DMS79 (cell line): ENCODE measurements at regions not wholly inside any gene's neighbourhood (a gene's known extent, or its start where the extent isn't known, plus 50 kb on each side); places are given as distances from the start of the nearest gene placed in this dataset.

ENCODE experiments used
- DNase-seq: peaks from one replicate; lab custom pipeline; 2025; lab: John Stamatoyannopoulos, UW

DNA sequence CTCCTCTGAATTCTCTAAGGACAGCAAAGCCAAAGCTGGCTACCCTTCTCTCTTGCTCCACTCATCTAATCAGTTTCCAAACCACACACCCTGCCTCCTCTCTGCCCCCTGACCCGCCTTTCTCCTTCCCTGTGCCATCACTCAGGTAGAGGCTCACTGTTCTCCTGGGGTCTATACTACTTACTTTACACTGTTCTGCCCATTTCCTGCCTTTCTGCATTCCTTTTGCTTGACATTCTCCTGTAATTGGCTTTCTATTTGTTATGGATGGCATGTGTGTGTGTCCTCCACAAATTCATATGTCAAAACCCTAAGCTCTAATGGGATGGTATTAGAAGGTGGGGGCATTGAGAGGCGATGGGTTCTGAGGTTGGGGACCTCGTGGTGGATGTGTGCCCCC is 675.2 kb upstream of the ID2 start:
- no peak for DNase-seq

DNA sequence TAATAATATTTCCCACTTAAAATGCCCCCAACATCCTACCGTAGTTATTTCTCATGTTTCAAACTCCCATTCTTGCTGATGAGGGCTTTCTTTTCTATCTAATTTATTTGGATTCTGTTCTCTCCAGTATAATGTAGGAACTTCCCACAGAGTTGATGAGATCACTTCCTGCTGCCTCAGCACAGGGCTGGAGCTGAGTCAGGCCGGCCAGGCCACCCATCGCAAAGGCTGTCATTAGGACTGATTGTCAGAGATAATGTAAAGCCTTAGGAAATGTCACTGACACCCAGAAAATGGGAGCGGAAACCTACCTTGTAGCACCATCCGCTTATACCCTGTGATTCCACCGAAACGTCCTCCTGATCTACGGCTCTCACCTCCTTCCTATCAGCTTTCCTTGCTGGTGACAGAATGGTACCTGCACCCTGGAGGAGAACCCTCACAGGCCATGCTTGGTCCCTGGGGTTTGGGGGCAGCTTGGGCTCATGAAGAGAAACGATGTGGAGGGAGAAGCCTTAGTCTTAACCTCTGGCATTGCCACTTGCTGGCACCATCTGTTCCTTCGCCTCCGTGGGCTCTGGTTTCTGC is 672.8 kb upstream of the ID2 start:
- no peak for DNase-seq

DNA sequence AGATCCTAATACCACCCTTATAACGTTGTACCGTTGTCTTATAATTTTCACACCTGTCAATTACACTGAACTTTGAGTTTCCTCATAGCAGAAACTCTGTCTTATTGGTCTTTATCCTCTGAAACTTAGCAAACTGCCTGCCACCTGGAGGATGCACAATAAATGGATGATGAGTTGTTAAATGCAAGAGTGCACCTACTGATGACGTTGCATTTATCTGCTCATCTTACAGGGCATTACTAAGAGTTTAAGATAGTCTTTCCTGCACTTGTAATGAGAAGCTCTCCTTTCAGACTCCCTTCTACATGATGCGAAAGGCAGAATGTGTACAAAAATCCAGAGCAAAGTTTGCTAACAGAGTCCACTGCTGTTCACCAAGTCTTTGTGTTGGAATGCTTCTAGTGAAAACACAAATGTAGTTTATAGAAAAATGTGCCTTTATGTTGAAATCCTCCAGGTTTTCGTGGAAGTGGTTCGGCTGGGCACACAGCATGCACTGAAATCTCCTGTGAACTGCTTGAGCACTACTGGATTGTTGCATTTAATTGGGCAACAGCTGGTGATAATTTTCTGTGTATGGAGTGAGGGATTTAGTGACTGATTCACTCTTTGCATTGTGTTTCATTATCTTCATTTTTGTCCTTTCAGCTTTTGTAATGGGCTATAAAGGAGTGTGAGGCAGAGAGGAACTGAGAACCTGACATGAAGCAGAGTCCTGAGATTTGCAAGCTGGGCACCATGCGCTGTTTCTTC is 665.8 kb upstream of the ID2 start:
- DNase-seq = no peak

DNA sequence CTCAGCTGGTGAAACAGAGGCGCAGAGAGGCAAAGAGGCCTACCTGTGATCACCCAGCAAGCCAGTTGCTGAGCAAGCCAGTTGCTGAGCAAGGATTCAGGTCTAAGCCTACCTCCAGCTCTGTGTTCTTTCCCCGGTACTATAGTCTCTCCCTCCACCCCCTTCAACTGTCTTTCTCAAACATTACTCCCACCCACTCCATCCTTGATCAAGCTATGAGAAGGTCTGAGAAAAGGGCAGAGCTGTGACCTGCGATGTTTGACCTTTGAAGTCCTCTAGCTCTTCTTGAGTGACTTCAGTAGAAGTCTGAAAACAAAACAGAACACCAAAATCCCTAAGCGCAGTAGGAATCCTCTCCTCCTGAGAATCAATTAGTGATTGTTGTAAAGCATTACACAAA is 665.2 kb upstream of the ID2 start:
- no peak for DNase-seq

DNA sequence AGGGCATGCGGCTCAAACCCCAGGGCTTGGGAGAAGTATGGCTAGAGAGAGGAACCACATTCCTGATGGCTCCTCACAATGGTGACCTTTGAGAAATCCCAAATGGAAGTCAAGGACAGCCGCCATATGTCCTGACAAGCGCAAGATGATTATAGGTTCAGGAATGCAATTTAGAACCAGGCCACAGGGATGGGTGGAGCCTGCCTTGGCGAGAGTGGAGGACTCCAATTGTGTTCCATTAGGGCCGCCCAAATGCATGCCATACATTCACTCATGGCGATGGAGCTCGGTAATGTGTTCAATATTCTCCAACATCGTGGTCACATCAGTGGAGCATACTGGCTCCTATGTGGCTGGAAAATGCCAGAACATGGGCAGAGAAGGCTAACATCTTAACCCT is 662.9 kb upstream of the ID2 start:
- DNase-seq = no peak

DNA sequence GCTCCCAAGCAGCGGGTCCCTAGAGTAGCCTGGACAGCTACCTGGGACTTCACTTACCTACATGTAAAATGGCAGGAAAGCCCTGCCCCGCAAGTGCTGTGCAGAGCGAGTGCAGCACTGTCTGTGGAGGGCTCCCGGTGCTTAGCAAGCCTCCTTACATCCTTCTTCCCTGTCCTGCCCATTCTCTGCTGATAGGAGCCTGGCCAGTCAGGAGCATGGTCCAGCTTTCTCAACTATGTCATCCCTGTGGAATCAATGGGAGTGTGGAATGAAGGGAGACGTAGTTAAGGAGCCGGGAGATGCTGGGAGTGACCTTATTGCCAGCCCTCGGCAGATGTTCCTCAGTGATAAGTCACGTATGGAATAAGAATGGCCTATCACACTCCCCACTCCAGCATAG is 661.9 kb upstream of the ID2 start:
- DNase-seq = no peak

DNA sequence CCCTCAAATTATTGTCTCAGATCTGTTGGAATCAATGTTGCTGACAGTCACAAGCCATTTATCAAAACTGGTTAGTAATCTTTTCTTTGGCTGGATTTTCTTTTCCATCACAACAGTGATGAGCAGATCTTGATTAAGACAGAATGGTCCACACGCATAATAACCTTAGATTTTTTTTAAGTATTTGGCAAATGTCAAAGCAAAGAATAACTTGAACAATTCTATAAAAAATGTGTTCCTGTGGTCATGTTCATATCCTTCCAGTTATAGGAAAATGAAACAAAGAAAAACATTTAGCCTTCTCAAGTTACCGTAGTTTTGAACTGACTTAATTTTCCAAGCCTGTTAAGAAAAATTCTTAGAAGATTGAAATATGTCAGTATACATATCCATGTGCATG is 659.9 kb upstream of the ID2 start:
- DNase-seq = no peak

DNA sequence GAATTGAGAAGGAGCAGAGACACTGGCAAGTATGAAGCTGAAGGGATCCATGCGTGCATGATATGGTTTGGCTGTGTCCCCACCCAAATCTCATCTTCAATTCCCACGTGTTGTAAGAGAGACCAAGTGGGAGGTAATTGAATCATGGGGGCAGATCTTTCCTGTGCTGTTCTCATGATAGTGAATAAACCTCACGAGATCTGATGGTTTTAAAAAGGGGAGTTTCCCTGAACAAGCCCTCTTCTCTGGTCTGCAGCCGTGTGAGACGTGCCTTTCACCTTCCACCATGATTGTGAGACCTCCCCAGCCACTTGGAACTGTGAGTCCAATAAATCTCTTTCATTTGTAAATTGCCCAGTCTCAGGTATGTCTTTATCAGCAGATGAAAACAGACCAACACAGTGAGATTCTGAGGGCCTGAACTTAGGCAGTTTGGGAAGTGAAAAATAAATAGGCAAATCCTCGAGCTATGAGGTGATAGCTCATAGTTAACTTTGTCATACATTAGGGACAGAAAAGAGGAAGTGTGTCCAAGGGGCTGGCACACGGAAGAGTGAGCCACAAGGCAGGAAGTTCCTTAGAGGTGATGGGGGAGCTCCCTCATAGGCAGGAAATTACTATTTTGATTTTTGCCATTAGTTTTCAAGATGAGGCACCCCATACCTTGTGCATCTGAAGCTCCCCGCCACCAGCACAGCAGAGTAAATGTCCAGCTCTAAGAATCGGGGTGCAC is 658.8 kb upstream of the ID2 start:
- DNase-seq = no peak

DNA sequence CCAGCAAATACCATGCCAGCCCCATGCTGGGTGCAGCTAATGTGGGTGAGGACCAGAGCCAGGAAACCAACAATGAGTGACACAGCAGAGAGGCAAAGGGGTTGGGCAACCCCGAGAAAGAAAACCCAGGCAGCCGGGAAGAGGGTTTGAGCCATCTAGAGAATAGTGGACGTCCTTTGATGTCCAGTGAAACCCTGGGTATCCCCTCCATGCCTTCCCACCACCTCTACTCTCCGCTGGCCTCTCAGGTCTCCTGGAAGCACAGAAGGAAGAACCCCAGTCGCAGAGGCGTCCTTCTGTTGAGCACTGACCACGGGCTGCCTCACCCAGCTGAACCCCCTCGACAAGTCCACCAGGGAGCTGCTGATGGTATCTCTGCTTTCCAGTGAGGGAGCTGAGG is 657.4 kb upstream of the ID2 start:
- no peak for DNase-seq

DNA sequence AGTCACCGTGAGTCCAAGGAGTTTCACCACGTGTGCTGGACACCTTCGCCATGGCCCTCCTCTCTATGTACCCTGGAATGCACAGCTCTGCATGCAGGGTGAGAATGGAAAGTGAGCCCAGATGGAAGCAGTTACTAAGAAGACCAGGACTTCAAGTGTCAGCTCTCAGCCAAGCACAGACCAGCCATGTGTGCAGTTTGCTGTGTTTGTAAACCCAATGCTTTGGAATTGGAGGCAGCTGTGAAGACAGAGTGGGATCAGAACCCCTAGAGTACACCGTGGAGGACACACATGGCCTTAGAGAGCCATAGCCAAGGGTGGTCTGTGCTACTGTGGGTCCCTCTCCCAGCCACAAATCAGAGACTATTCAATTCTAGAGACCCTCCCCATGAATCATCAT is 655.5 kb upstream of the ID2 start:
- DNase-seq = no peak

DNA sequence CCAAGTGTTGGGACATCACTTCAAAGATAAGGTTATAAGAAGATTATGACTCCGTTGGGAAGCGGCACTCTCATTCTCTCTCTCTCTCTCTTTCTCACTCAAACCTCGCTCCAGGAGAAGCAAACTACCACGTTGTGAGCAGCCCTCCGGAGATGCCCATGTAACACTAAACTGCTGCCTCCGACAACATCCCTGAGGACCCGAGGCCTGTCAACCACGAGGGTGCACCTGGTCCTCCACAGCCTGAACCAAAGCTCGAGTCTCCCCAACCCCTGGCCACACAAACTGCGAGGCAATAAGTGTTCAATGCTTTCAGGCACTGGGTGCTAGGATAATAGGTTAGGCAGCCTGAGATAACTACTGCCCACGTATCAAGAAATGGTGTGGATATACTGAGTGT is 654.5 kb upstream of the ID2 start:
- no peak for DNase-seq

DNA sequence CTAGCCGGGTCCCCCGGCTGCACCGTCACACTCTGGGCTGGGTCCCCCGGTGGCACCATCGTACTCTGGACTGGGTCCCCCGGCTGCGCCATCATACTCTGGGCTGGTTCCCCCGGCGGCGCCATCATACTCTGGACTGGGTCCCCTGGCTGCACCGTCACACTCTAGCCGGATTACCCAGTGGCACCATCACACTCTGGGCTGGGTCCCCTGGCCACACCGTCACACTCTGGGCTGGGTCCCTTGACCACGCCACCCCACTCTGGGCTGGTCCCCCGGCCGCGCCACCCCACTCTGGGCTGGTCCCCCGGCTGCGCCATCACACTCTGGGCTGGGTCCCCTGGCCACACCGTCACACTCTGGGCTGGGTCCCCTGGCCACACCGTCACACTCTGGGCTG is 653.8 kb upstream of the ID2 start:
- DNase-seq = no peak

DNA sequence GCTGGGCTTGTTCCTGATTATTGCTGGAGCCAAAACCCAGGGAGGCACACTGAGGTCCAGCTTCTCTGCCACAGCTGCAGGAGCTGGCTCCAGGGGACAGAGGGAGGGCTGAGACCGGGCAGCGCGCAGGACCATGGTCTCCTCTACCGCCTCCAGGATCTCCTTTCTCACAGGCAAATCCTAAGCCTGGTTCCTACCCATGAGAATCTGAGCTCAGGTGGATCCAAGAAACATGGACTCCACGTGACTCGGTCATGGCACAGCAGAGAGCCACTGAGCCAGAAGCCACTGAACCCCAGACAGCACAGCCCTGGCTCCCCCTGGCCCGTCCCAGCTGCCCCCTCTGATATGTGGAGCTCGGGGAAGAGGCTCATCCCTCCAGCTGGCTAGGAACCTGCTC is 653.4 kb upstream of the ID2 start:
- no peak for DNase-seq

DNA sequence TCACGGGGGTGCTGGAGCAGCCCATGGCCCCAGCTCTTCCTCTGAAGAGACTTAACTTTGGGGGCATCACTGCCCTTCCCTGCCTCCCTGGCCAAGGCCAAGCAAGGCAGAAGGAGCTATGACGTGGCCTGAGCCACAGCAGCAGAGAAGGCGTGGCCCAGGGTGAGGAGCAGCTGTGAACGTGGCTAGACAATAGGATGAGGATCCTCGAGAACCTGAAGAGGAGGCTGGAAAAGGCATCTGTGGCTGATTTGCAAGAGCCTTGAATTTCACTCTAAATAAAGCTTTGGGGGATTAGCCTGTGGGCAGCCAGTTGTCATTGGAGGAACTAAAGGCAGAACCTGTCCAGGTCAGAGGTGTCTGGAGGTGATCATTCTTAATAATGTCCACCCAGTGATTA is 652.9 kb upstream of the ID2 start:
- no peak for DNase-seq

DNA sequence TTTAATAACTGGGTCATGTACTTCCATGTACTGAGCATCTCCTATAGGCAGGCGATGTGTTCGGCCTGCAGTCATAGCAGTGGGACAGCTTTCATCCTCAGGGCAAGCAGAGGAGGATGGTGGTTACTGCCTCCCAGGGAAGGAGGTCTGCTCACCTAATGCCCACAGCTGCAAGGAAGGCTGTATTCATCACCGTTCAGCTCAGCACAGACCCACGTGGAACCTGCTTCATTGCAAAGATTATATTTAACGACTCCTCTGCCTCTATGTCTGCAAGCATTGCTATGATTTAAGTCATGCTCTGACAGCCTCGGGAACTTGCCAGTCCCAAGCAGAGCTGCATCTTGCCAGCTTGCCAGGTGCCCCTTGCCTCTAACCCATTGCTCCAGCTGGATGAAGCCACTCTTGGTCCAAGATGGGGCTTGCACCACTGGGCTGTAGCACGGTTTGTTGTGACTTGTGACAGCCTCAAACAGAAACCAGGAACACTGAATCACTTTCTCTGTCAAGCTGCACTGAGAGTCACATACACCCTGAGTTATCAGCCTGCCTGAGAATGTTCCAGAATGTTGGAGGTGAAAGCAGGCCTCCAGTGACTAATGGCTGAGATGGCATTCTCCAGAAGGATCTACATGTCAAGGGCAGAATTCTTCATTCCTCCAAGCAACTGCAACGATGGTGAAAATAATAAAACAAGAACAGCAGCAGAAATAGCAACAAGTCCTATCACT is 651.1 kb upstream of the ID2 start:
- no peak for DNase-seq

DNA sequence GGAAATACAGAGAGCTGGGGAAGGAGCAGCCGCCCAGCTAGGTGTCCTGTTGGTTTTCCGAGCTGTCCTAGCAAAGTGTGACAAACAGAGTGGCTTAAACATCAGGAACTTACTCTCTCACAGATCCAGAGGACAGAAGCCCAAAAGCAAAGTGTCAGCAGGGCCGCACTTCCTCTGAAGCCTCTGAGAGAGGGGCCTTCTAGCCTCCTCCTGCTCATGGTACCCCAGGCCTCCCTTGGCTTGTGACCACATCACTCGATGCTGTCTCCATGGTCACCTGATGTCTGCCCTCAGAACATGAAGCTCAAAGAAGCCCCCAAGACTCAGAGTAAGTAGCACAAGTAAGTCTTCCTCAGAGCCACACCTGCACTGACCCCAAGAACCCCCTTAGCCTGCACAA is 650.5 kb upstream of the ID2 start:
- DNase-seq = no peak

DNA sequence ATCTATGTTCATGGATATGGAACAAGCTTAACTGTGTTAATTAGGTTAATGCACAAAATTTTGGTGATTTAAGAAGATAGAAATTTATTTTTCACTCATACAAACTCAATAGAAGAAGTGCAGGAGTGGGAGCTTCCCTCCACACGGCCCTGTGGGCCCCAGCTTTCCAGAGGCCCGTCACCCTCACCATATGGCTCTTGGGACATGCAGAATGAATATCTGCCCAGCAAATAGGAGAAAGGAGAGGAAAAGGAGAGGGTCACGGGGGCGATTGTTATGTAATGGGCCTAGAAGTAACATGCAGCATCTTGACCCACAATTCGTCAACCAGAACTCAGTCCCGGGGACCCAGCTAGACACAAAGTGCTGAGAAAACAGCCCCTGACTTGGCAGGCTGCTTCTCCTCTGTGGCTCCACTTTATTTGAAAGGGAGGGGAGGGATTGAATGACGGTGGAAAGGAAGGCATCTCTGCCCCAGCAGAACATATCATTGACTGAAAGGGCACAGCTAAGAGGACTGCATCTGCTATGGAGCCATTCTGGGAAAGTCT is 648.2 kb upstream of the ID2 start:
- no peak for DNase-seq

DNA sequence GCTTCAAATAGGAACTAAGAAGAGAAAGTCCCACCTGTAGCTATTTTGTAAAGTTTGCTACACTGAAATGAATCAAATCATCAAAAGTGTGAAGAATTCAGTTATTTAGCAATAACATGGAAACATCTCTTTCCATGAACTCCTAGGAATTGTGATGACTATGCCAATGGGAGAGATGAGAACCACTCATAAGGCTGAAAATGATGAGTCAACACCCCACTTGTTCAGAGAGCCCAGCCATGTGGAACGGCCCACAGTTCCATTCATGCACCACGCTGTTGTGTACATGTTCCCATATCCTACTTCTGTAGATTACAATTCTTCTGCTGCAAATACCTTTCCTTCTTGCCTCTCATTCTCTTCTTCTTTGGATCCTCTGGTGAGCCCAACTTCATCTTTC is 645.5 kb upstream of the ID2 start:
- no peak for DNase-seq

DNA sequence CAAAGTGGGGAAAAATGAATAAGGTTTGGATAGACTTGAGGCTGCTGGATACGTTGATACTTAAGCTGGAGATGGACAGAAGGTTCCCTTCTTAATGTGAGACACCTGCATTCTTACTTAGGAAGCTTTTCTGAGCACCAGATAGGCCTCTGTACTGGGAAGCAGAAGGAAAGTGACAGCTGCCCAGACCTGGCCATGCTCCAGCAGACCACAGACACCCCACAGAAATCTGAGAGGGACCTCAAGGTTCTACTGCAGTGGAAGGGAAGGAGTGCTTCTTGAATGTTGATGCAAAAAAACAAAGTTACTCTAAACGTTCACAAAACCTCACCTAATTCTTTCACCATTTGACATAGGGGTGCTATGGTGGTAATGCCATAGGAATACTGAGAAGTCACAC is 642.1 kb upstream of the ID2 start:
- DNase-seq = no peak

DNA sequence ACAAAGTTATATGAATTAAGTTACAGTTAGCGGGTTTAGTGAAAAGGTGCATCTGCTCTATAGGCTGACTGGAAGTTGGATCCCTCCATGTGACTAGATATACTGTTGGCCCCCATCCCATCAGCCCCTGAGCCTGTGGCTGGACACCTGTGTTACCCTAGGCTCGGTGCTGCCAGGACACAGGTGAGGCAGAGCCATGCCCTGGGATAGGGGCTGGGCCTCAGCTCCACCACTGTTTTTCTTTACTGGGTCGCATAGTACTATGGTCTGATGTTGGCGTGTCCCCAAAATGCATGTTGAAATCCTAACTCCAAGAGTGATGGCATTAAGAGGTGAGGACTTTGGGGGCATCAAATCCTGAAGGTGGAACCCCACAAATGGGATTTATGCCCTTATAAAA is 638.6 kb upstream of the ID2 start:
- no peak for DNase-seq

DNA sequence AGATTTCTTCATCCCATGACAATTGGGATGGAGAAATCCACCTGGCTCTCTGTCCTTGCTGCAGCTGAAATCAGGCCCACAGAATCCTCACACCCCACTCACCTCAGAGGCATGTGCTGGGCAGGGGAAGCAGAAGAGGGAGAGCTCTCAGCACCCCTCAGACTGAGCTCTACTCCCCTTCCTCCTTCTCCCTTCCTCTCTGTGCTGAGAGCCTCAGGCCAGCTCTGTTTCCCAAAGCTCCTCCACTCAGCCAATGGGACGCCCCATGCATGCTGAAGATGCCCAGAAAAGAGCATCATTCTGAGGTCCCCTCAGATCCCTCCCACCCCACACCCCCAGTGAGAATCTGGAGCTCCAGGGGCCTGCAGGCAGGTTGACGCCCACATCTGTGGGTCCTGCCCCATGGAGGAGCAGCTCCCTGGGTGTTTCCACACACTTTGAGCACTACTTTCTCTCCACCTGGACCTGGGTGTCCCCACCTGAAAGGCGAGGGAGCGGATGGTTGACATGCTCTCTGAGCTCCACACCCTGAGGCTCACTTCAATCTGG is 637.7 kb upstream of the ID2 start:
- no peak for DNase-seq

DNA sequence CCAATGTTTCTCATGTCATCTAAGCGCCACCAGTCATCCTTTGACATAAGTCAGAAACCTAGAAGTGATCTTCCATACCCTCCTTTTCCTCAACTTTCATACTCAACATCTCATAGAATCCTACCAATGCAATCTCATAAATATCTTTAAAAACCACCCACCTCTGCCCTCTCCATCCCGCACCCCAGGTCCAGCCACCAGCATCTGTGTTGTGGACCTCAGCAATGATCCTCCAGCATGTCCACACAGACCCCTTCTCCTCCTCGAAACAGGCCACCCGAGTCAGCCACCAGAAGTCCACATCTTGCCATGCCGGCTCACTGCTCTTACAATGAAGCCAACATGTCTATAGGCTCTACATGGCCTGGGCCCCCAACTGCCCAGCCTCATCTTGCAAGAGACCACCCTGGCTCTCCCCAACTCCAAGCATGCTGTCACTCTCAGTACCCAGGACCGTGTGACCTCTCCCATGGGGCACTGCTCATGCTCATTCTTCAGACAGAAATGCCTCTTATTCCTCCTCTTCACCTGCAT is 636.7 kb upstream of the ID2 start:
- no peak for DNase-seq
